Liver (tissue), 8 donors: ENCODE measurements at regions not wholly inside any gene's neighbourhood (a gene's known extent, or its start where the extent isn't known, plus 50 kb on each side); places are given as distances from the start of the nearest gene placed in this dataset.

Experiments used
- DNase-seq: peaks from one replicate; pipeline ENCODE4 v3.0.0-alpha.2; 2017; ENCODE audit warnings: low spot score
- H3K27ac ChIP-seq, 2 donors: one replicate each; pipeline ENCODE4 v1.7.0; 2013; ENCODE audit warnings: inconsistent platforms in 2 of 2, low read length in 2 of 2, control low read depth in 1 of 2, low read depth in 1 of 2, mild to moderate bottlenecking in 1 of 2
- H3K27me3 ChIP-seq, 4 donors: one replicate each; pipeline versions ENCODE4 v1.6.1 to v1.7.0; 2013; ENCODE audit warnings: low read length in 3 of 4, inconsistent platforms in 1 of 4, mild to moderate bottlenecking in 1 of 4, moderate library complexity in 1 of 4; ENCODE audit not compliant: control insufficient read depth in 4 of 4, insufficient read depth in 4 of 4
- H3K36me3 ChIP-seq, 4 donors: one replicate each; pipeline versions ENCODE4 v1.6.1 to v1.7.0; 2013; ENCODE audit warnings: low read length in 3 of 4, mild to moderate bottlenecking in 3 of 4, low read depth in 1 of 4, moderate library complexity in 1 of 4; ENCODE audit not compliant: control insufficient read depth in 4 of 4, insufficient read depth in 3 of 4
- H3K4me1 ChIP-seq, 4 donors: one replicate each; pipeline versions ENCODE4 v1.6.1 to v1.7.0; 2013; ENCODE audit warnings: low read length in 3 of 4, mild to moderate bottlenecking in 3 of 4, moderate library complexity in 1 of 4; ENCODE audit not compliant: control insufficient read depth in 4 of 4, insufficient read depth in 4 of 4
- H3K4me3 ChIP-seq, 3 donors: one replicate each; pipeline versions ENCODE4 v1.6.1 to v1.7.0; 2013; ENCODE audit warnings: low read length in 3 of 3, control low read depth in 1 of 3, low read depth in 1 of 3, mild to moderate bottlenecking in 1 of 3
- H3K9ac ChIP-seq, 2 donors: one replicate each; pipeline ENCODE4 v1.7.0; 2013; ENCODE audit warnings: low read length in 2 of 2, mild to moderate bottlenecking in 2 of 2, moderate library complexity in 2 of 2, control low read depth in 1 of 2, low read depth in 1 of 2
- H3K9me3 ChIP-seq, 4 donors: one replicate each; pipeline versions ENCODE4 v1.6.1 to v1.7.0; 2013; ENCODE audit warnings: low read length in 3 of 4; ENCODE audit not compliant: control insufficient read depth in 4 of 4
- EGR1 ChIP-seq, 2 donors: IDR thresholded peaks; 2 replicates each; pipeline ENCODE4 v1.6.1; 2016 to 2018; ENCODE audit warnings: antibody characterized with exemption in 2 of 2, low read depth in 2 of 2
- FOXA1 ChIP-seq: IDR thresholded peaks from 2 replicates; pipeline ENCODE4 v1.6.1; 2016; ENCODE audit warnings: antibody characterized with exemption
- FOXA2 ChIP-seq: IDR thresholded peaks from 2 replicates; pipeline ENCODE4 v1.6.1; 2016; ENCODE audit warnings: antibody characterized with exemption
- GABPA ChIP-seq, 2 donors: IDR thresholded peaks in 1 of 2; conservative IDR thresholded peaks in 1 of 2; 2 replicates each; pipeline ENCODE4 v1.6.1; 2016; ENCODE audit warnings: antibody characterized with exemption in 2 of 2, mild to moderate bottlenecking in 1 of 2, moderate library complexity in 1 of 2
- JUND ChIP-seq, 2 donors: IDR thresholded peaks; 2 replicates each; pipeline ENCODE4 v1.6.1; 2016; ENCODE audit warnings: antibody characterized with exemption in 2 of 2
- NR2F2 ChIP-seq: IDR thresholded peaks from 2 replicates; pipeline ENCODE4 v1.6.1; 2016; ENCODE audit warnings: antibody characterized with exemption
- RAD21 ChIP-seq, 2 donors: IDR thresholded peaks; 2 replicates each; pipeline ENCODE4 v1.6.1; 2016; ENCODE audit warnings: antibody characterized with exemption in 2 of 2, mild to moderate bottlenecking in 2 of 2
- RXRA ChIP-seq, 2 donors: IDR thresholded peaks; 2 replicates each; pipeline ENCODE4 v1.6.1; 2017 to 2018; ENCODE audit warnings: antibody characterized with exemption in 2 of 2, mild to moderate bottlenecking in 1 of 2
- SP1 ChIP-seq: IDR thresholded peaks from 2 replicates; pipeline ENCODE4 v1.6.1; 2018; ENCODE audit warnings: antibody characterized with exemption, mild to moderate bottlenecking
- TAF1 ChIP-seq: conservative IDR thresholded peaks from 2 replicates; pipeline ENCODE4 v1.6.1; 2016; ENCODE audit warnings: antibody characterized with exemption, mild to moderate bottlenecking
- YY1 ChIP-seq: IDR thresholded peaks from 2 replicates; pipeline ENCODE4 v1.6.1; 2016; ENCODE audit warnings: antibody characterized with exemption, mild to moderate bottlenecking
- WGBS: extraction: QIAGEN DNeasy Blood & Tissue Kit; methylation state at CpG from one replicate; pipeline ENCODE4 v1.1.7; 2013; 5-methylcytosine and 5-hydroxymethylcytosine counted together
- TF ChIP-seq, protein P1 (sequence below): IDR thresholded peaks from 2 replicates; pipeline ENCODE4 v1.6.1; 2016; ENCODE audit warnings: antibody characterized with exemption, mild to moderate bottlenecking
- TF ChIP-seq, protein P2 (sequence below): IDR thresholded peaks from 2 replicates; pipeline ENCODE4 v1.6.1; 2016; ENCODE audit warnings: antibody characterized with exemption
- TF ChIP-seq, protein P3 (sequence below): fragments of 150-350 bp; IDR thresholded peaks from 2 replicates; pipeline ENCODE4 v1.5.1; 2017; ENCODE audit warnings: improper control_type of control experiment, low read depth, low read length; ENCODE audit not compliant: missing input control
- TF ChIP-seq, protein P4 (sequence below): IDR thresholded peaks from 2 replicates; pipeline ENCODE4 v1.6.1; 2016; ENCODE audit warnings: antibody characterized with exemption
- TF ChIP-seq, protein P5 (sequence below): IDR thresholded peaks from 2 replicates; pipeline ENCODE4 v1.6.1; 2016; ENCODE audit warnings: antibody characterized with exemption
- donor health status: healthy.
- donor health status: healthy.
- donor health status: healthy.
- donor health status: healthy.
- donor health status: healthy.

DNA sequence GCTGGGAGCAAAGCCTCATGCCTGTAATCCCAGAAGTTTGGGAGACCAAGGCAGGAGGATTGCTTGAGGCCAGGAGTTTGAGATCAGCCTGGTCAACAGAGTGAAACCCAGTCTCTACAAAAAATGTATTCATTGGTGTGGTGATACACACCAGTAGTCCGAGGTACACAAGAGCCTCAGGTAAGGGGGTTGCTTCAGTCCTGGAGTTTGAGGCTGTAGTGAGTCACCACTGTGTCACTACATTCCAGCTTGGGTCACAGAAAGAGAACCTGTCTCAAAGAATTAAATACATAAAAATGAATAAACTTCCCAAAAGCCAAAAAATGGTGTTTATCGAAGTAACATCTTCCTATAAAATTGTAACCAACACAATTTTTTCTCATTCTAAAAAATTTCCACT is 568.1 kb upstream of the LINC00305 start:
- Histone ChIP-seq H3K4me1 (no peaks in the 10 kb centered on the region), H3K9me3 (no peaks in the 10 kb centered on the region), H3K4me3 (no peak overlapping the region), H3K27ac (no peak overlapping the region), H3K36me3 (no peaks in the 10 kb centered on the region), H3K9ac (no peak overlapping the region), H3K27me3 (no peaks in the 10 kb centered on the region)
- DNase-seq = no peak
- TF ChIP-seq, protein P1, sequence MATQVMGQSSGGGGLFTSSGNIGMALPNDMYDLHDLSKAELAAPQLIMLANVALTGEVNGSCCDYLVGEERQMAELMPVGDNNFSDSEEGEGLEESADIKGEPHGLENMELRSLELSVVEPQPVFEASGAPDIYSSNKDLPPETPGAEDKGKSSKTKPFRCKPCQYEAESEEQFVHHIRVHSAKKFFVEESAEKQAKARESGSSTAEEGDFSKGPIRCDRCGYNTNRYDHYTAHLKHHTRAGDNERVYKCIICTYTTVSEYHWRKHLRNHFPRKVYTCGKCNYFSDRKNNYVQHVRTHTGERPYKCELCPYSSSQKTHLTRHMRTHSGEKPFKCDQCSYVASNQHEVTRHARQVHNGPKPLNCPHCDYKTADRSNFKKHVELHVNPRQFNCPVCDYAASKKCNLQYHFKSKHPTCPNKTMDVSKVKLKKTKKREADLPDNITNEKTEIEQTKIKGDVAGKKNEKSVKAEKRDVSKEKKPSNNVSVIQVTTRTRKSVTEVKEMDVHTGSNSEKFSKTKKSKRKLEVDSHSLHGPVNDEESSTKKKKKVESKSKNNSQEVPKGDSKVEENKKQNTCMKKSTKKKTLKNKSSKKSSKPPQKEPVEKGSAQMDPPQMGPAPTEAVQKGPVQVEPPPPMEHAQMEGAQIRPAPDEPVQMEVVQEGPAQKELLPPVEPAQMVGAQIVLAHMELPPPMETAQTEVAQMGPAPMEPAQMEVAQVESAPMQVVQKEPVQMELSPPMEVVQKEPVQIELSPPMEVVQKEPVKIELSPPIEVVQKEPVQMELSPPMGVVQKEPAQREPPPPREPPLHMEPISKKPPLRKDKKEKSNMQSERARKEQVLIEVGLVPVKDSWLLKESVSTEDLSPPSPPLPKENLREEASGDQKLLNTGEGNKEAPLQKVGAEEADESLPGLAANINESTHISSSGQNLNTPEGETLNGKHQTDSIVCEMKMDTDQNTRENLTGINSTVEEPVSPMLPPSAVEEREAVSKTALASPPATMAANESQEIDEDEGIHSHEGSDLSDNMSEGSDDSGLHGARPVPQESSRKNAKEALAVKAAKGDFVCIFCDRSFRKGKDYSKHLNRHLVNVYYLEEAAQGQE = no peak
- TF ChIP-seq RXRA (IDR thresholded peaks at IDR 0.05) = no peak
- TF ChIP-seq, protein P2, sequence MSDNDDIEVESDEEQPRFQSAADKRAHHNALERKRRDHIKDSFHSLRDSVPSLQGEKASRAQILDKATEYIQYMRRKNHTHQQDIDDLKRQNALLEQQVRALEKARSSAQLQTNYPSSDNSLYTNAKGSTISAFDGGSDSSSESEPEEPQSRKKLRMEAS = no peak
- TF ChIP-seq TAF1 = no peak
- TF ChIP-seq, protein P3, sequence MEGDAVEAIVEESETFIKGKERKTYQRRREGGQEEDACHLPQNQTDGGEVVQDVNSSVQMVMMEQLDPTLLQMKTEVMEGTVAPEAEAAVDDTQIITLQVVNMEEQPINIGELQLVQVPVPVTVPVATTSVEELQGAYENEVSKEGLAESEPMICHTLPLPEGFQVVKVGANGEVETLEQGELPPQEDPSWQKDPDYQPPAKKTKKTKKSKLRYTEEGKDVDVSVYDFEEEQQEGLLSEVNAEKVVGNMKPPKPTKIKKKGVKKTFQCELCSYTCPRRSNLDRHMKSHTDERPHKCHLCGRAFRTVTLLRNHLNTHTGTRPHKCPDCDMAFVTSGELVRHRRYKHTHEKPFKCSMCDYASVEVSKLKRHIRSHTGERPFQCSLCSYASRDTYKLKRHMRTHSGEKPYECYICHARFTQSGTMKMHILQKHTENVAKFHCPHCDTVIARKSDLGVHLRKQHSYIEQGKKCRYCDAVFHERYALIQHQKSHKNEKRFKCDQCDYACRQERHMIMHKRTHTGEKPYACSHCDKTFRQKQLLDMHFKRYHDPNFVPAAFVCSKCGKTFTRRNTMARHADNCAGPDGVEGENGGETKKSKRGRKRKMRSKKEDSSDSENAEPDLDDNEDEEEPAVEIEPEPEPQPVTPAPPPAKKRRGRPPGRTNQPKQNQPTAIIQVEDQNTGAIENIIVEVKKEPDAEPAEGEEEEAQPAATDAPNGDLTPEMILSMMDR = no peak
- no peak for TF ChIP-seq EGR1 (IDR thresholded peaks at IDR 0.05; ENCODE audit: low read depth in 2 of 2)
- no peak for TF ChIP-seq FOXA1
- no peak for TF ChIP-seq YY1
- TF ChIP-seq, protein P4, sequence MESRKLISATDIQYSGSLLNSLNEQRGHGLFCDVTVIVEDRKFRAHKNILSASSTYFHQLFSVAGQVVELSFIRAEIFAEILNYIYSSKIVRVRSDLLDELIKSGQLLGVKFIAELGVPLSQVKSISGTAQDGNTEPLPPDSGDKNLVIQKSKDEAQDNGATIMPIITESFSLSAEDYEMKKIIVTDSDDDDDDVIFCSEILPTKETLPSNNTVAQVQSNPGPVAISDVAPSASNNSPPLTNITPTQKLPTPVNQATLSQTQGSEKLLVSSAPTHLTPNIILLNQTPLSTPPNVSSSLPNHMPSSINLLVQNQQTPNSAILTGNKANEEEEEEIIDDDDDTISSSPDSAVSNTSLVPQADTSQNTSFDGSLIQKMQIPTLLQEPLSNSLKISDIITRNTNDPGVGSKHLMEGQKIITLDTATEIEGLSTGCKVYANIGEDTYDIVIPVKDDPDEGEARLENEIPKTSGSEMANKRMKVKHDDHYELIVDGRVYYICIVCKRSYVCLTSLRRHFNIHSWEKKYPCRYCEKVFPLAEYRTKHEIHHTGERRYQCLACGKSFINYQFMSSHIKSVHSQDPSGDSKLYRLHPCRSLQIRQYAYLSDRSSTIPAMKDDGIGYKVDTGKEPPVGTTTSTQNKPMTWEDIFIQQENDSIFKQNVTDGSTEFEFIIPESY = no peak
- TF ChIP-seq SP1 = no peak
- no peak for TF ChIP-seq RAD21 (IDR thresholded peaks at IDR 0.05)
- no peak for TF ChIP-seq FOXA2
- TF ChIP-seq, protein P5, sequence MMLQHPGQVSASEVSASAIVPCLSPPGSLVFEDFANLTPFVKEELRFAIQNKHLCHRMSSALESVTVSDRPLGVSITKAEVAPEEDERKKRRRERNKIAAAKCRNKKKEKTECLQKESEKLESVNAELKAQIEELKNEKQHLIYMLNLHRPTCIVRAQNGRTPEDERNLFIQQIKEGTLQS = no peak
- TF ChIP-seq JUND (IDR thresholded peaks at IDR 0.05) = no peak
- no peak for TF ChIP-seq NR2F2
- 65% methylated on average over 2 of the region's 2 CpGs for WGBS

DNA sequence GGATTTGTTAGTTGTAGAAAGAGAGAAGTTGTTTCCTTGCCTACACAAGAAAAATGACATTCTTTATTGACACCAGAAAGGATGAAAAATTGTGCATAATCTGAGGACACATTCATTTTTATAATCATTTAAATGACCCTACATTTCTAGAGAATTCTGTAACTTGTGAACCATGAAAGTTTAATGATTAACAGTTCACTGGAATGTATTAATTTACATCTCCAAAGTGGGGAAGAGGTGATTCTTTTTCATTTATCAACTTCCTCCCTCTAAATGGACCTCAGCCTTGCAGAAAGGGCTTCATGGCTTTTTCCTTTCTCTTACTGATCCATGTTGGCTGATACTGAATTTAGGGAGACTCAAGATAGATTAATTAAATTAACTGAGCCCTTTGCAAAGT is 565.2 kb upstream of the LINC00305 start:
- Histone ChIP-seq H3K4me1 (no peaks in the 10 kb centered on the region), H3K9me3 (no peaks in the 10 kb centered on the region), H3K36me3 (no peaks in the 10 kb centered on the region), H3K27ac (no peak overlapping the region), H3K4me3 (no peak overlapping the region), H3K27me3 (no peaks in the 10 kb centered on the region), H3K9ac (no peak overlapping the region)
- TF ChIP-seq RAD21 (IDR thresholded peaks at IDR 0.05) (no peak), JUND (IDR thresholded peaks at IDR 0.05) (no peak), RXRA (IDR thresholded peaks at IDR 0.05) (no peak), EGR1 (IDR thresholded peaks at IDR 0.05; ENCODE audit: low read depth in 2 of 2) (no peak), GABPA (IDR thresholded peaks at IDR 0.05 in 1 of 2, conservative IDR thresholded peaks at IDR 0.05 in 1 of 2) (no peak), YY1 (no peak), SP1 (no peak)
- TF ChIP-seq, protein P4 = no peak
- TF ChIP-seq, protein P1 = no peak
- TF ChIP-seq, protein P2 = no peak
- DNase-seq = no peak
